Esophagus (tissue), 2 donors: ENCODE measurements at regions not wholly inside any gene's neighbourhood (a gene's known extent, or its start where the extent isn't known, plus 50 kb on each side); places are given as distances from the start of the nearest gene placed in this dataset.

Experiments
- H3K27ac ChIP-seq, 2 donors: one replicate each; pipeline ENCODE4 v1.5.1; 2013; ENCODE audit warnings: low read depth in 2 of 2, mild to moderate bottlenecking in 2 of 2, inconsistent platforms in 1 of 2, low read length in 1 of 2, moderate library complexity in 1 of 2
- H3K27me3 ChIP-seq, 2 donors: one replicate each; pipeline ENCODE4 v1.6.1; 2013; ENCODE audit warnings: low read length in 2 of 2, control low read depth in 1 of 2, mild to moderate bottlenecking in 1 of 2; ENCODE audit not compliant: insufficient read depth in 2 of 2, control insufficient read depth in 1 of 2
- H3K36me3 ChIP-seq, 2 donors: one replicate each; pipeline ENCODE4 v1.6.1; 2013; ENCODE audit warnings: low read length in 1 of 2; ENCODE audit not compliant: control insufficient read depth in 2 of 2, insufficient read depth in 2 of 2
- H3K4me1 ChIP-seq, 2 donors: one replicate each; pipeline ENCODE4 v1.6.1; 2013; ENCODE audit warnings: low read length in 1 of 2; ENCODE audit not compliant: control insufficient read depth in 2 of 2, insufficient read depth in 2 of 2
- H3K4me3 ChIP-seq, 2 donors: one replicate each; pipeline ENCODE4 v1.5.1; 2013; ENCODE audit warnings: low read length in 2 of 2, mild to moderate bottlenecking in 2 of 2, low read depth in 1 of 2, moderate library complexity in 1 of 2
- H3K9me3 ChIP-seq, 2 donors: one replicate each; pipeline ENCODE4 v1.6.1; 2013; ENCODE audit warnings: mild to moderate bottlenecking in 2 of 2, low read depth in 1 of 2, low read length in 1 of 2, moderate library complexity in 1 of 2; ENCODE audit not compliant: control insufficient read depth in 2 of 2, insufficient read depth in 1 of 2
- WGBS, 2 donors: extraction: QIAGEN DNeasy Blood & Tissue Kit; methylation state at CpG; one replicate each; pipeline ENCODE4 v1.1.7; 2013; 5-methylcytosine and 5-hydroxymethylcytosine counted together
- donor health status: healthy with polysubstance abuse.
- donor health status: Bipolar disorder and iron deficiency.

DNA sequence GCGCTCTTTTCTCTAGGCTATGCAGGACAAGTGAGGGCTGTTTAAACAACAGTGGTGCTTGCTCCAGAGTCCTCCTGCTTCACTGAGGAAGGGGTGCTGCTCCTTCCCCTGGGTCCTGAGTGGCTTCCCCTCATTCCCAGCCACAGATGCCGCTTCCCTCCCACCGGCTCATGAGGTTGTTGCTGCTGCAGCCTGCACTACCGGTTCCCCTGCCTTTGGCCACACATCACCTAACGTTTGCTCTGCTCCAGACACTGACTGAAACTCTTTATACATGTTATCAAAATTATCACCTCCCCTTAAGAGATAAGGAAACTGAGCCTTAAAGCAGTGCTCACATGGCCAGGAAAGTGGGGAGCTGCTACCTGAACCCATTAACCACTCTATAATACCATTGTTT, 130.8 kb upstream of the LGALSL start:
- no peaks in the 10 kb centered on the region for H3K36me3 ChIP-seq
- H3K9me3 ChIP-seq: no peaks in the 10 kb centered on the region
- H3K4me1 ChIP-seq: peaks cover 0 to 14% of the 10 kb centered on the region in 2 donors
- H3K27me3 ChIP-seq: no peaks in the 10 kb centered on the region
- no peak overlapping the region for H3K4me3 ChIP-seq
- WGBS, 2 donors: 36 to 55% methylated on average over 5 of the region's 5 CpGs
- H3K27ac ChIP-seq: no peak overlapping the region

DNA sequence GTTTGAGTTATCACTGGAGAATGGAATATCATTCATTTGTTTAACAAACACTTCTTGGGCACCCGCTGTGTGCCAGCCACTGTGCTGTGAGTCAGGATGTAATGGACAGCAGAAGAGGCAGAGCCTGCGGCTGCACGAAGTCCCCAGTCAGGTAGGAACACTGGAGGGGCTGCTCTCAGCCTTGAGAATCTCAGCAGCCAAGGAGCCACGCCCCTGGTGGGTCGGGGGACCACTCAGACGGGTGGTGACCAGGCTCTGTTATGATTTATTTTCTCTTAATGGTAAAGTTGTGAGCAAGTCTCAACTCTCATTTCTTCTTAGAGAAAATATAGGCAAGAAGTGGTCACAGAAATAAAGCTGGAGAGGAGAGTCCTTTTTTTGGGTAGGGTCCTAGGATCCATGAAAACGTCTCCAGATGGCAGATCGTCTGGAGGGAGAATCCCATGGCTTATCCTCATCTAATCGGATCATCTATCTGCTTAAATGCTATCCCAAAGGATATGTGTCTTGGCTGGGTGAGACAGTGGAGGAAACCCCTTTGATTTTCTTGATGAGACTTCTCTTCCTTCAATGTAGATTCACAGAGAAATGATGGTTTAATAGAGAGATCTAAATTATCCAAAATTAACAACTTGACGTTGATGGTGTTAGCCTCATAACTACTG, 129.1 kb upstream of the LGALSL start:
- Histone ChIP-seq H3K36me3 (no peaks in the 10 kb centered on the region), H3K9me3 (no peaks in the 10 kb centered on the region), H3K4me1 (peaks cover 0 to 15% of the 10 kb centered on the region in 2 donors), H3K27ac (no peak overlapping the region), H3K4me3 (no peak overlapping the region), H3K27me3 (no peaks in the 10 kb centered on the region)
- 86 to 92% methylated on average over 10 of the region's 10 CpGs for WGBS, 2 donors

DNA sequence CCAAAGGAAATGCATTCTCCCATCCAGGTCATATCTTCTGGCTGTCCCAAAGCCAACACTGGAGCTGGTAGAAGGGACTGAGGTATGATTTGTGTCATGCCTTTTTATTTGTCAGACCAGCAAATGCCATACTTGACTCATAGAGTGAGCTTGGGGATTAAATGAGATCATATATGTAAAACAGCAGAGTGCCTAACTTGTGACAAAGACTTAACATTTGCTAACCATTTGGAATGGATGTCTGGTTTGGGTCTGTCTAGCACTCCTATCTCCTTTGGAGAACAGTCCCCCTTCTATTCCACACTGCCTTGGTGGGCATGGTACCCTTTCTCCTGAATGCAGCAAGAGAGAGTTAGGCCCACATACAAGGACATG, 128.5 kb upstream of the LGALSL start:
- Histone ChIP-seq H3K4me3 (no peak overlapping the region), H3K27ac (no peak overlapping the region)

DNA sequence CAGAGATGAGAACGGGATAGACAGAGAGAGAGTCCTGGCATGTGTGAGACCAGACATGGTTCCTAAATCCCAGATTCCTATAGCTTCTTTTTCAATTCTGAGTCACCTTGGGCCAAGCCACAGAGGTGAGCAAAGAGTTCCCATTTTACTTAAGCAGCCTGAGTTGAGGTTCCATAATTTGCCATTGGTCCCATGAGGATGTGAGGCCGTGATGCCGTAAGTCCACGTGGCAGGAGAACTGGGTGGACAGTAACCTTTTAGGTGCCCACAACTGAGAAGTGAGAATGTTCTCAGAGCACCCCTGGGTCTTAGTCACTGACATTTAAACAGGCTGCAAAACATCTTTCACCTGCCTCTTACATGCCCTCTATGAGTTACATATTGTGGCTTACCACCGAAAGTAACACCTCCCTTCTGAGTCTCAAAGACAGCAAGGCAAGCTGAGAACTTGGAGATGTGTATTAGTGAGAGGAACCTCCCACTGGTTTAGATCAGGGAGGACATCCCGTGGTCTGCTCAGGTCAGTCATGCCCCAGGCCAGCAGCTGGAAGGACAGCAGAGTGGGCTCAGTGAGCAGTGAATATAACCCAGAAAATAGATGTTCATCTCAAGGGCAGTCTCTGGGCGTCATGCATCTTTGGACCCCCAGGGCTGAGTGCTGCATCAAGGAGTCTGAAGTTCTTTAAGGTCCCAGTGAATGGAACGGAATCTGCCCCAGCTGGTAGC, 127.9 kb upstream of the LGALSL start:
- no peaks in the 10 kb centered on the region for H3K36me3 ChIP-seq
- no peak overlapping the region for H3K27ac ChIP-seq
- H3K4me1 ChIP-seq: peaks cover 0 to 17% of the 10 kb centered on the region in 2 donors
- no peak overlapping the region for H3K4me3 ChIP-seq
- 80 to 85% methylated on average over 8 of the region's 8 CpGs for WGBS, 2 donors
- H3K27me3 ChIP-seq: no peaks in the 10 kb centered on the region
- H3K9me3 ChIP-seq: no peaks in the 10 kb centered on the region

More for the DNA sequence above, 128.5 kb upstream of the LGALSL start:
- Histone ChIP-seq H3K36me3 (no peaks in the 10 kb centered on the region), H3K27me3 (no peaks in the 10 kb centered on the region), H3K4me1 (peaks cover 0 to 17% of the 10 kb centered on the region in 2 donors), H3K9me3 (no peaks in the 10 kb centered on the region)

DNA sequence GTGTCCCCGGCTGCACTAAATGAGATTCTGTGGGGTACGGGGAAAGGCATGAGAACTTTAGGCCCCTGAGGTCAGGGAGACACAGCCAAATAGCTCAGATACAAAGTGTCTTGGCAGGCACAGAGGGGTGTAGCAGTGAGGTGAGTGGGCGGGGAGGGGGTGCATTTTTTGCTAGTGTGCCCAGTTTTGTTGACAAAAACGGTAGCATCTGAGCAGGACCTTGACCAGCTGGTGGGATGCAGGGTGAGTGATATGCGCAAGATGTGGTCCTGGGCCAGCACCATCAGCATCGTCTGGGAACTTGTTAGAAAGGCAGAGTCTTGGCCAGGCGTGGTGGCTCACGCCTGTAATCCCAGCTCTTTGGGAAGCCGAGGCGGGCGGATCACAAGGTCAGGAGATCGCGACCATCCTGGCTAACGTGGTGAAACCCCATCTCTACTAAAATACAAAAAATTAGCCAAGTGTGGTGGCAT, 127.3 kb upstream of the LGALSL start:
- Histone ChIP-seq H3K27me3 (no peaks in the 10 kb centered on the region), H3K27ac (no peak overlapping the region), H3K36me3 (no peaks in the 10 kb centered on the region), H3K4me1 (peaks cover 0 to 17% of the 10 kb centered on the region in 2 donors), H3K9me3 (no peaks in the 10 kb centered on the region), H3K4me3 (no peak overlapping the region)
- 77 to 84% methylated on average over 14 of the region's 14 CpGs for WGBS, 2 donors

DNA sequence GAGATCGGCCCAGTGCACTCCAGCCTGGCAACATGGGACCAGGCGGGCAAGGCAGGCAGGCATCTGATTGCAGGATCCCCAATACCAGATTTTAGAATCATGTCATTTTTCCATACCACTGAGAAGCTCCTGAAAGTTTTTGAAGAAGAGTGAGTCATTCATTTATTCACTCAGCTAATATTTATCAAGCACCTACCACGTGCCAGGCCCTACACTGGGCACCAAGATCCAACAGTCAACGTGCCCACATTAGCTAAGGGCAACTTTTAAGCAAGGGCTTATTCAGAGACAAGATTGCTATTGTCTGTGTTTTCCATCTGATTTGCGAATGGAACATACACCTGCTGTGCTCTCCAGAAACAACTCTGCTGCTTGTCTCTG, 126.8 kb upstream of the LGALSL start:
- Histone ChIP-seq H3K4me3 (no peak overlapping the region), H3K9me3 (no peaks in the 10 kb centered on the region), H3K27me3 (no peaks in the 10 kb centered on the region), H3K4me1 (peaks cover 0 to 17% of the 10 kb centered on the region in 2 donors), H3K27ac (no peak overlapping the region), H3K36me3 (no peaks in the 10 kb centered on the region)
- WGBS, 2 donors: 56 to 68% methylated on average over 5 of the region's 5 CpGs

DNA sequence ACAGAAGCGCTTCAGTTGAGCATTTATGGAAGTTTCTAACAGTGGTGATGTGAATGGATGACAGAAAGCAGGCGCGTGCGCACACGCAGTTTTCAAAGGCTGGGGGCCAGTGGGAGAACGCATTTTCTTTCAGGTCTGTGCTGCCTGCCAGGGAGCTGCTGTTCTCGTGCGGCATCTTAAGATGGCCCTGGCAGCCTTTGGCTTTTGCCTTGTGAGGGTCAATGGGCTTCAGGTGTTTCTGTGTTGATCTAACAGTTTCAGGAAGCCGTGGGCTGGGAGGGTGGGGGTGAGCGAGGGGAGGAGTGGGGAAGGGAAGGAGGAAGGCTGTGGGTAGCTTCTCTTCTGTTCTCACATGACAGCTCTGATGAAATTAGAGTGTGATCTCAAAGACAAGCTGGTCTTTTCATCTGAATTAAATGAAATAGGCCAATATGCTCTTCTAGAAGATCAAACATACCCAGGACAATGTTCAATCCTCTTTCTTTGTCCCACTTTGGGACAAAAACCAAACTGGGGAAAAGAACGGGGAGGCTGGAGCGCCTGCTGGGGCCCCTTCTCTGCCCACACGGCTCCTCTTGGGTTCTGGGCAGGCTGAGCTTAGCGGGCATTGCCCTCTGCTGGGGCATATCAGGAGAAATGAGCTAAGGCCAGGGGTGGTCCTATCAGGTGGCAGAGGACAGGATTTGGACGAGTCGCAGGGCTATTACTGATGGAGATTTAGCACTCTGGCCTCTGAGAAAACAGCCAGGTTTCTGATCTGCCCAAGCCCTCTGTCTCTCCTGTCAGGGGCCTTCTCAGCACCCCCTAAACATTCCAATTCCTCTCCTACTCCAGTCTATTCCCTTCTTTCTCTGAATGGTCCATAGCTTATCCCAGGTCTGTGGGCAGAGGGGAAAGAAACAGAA, 126.2 kb upstream of the LGALSL start:
- H3K9me3 ChIP-seq: no peaks in the 10 kb centered on the region
- WGBS, 2 donors: 63 to 65% methylated on average over 16 of the region's 16 CpGs
- H3K4me3 ChIP-seq: no peak overlapping the region
- H3K27ac ChIP-seq: peak overlapping the region in 1 of 2 donors; percentile 11
- H3K27me3 ChIP-seq: no peaks in the 10 kb centered on the region
- H3K4me1 ChIP-seq: peaks cover 0 to 16% of the 10 kb centered on the region in 2 donors
- no peaks in the 10 kb centered on the region for H3K36me3 ChIP-seq

DNA sequence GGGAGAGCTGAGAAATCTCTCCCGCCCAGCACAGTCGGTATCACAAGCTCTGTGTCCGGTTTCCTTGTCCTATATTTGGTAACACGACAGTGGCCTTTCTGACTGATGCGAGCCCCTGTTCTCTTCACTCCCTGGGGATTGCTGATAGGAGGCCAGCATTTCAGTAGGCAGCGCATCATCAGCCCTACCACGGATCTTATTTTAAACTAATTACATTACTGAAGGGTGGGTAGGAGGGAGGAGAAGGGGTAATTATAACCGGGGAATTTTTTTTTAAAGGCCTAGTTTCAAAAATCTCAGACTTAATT, 125.6 kb upstream of the LGALSL start:
- Histone ChIP-seq H3K27me3 (no peaks in the 10 kb centered on the region), H3K4me1 (peaks cover 0 to 13% of the 10 kb centered on the region in 2 donors), H3K36me3 (no peaks in the 10 kb centered on the region), H3K4me3 (no peak overlapping the region), H3K27ac (peak overlapping the region in 1 of 2 donors; percentile 11), H3K9me3 (no peaks in the 10 kb centered on the region)
- 78 to 84% methylated on average over 8 of the region's 8 CpGs for WGBS, 2 donors

DNA sequence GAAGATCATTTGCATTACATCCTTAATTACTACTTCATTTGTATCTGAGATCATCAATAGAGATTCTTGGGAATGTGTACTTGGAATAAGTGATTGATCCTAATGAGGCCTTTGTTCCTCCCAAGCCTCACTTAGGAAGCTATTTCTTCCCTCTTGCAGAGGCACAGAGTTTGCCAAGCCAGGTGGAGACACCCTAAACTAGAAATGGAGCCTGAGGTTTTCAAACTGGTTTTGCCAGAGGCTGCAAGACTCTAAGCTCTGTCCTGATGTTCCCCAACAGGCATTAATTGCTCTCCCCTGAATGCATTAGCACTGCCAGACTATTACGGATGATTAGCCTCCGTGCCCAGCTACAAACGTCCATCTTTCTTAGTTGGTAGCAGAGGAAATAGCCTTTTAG, 125.2 kb upstream of the LGALSL start:
- no peaks in the 10 kb centered on the region for H3K9me3 ChIP-seq
- H3K27me3 ChIP-seq: no peaks in the 10 kb centered on the region
- no peak overlapping the region for H3K27ac ChIP-seq
- H3K36me3 ChIP-seq: no peaks in the 10 kb centered on the region
- H3K4me3 ChIP-seq: no peak overlapping the region
- peaks cover 0 to 10% of the 10 kb centered on the region in 2 donors for H3K4me1 ChIP-seq
- 68 to 71% methylated on average over 3 of the region's 3 CpGs for WGBS, 2 donors
